HepG2 (cell line): ENCODE measurements at regions not wholly inside any gene's neighbourhood (a gene's known extent, or its start where the extent isn't known, plus 50 kb on each side); places are given as distances from the start of the nearest gene placed in this dataset.
A peak's percentile ranks its signal among the peaks of the same experiment; 100 is the strongest.

Experiments
- EP300 ChIP-seq, 3 experiments: sonication (generic) in 1 of 3; formaldehyde crosslinking in 1 of 3; IDR thresholded peaks; 2 replicates each; pipeline versions ENCODE4 v1.5.1 to v1.6.1; 2011 to 2020; ENCODE audit warnings: low read depth in 2 of 3, low read length in 2 of 3, borderline replicate concordance in 1 of 3, improper control_type of control experiment in 1 of 3, mild to moderate bottlenecking in 1 of 3, missing genetic modification reagents in 1 of 3, moderate library complexity in 1 of 3
- FOXJ3 ChIP-seq: sonication (generic); formaldehyde crosslinking; IDR thresholded peaks from 2 replicates; pipeline ENCODE4 v1.4.0; 2020; ENCODE audit warnings: missing genetic modification reagents, mild to moderate bottlenecking, borderline replicate concordance
- HNF4G ChIP-seq, 2 experiments: sonication (generic) in 1 of 2; formaldehyde crosslinking in 1 of 2; IDR thresholded peaks; 2 replicates each; pipeline versions ENCODE4 v1.4.0 to v1.6.1; 2011 to 2020; ENCODE audit warnings: borderline replicate concordance in 2 of 2, low read depth in 2 of 2, mild to moderate bottlenecking in 2 of 2, low read length in 1 of 2, missing genetic modification reagents in 1 of 2, moderate library complexity in 1 of 2
- HNRNPL ChIP-seq: fragments of 200-400 bp; formaldehyde crosslinking; IDR thresholded peaks from 2 replicates; pipeline ENCODE4 v1.6.1; 2017; ENCODE audit warnings: mild to moderate bottlenecking, low read depth, low read length
- KDM6A ChIP-seq: IDR thresholded peaks from 2 replicates; pipeline ENCODE4 v1.6.1; 2016; ENCODE audit warnings: low read depth
- KLF16 ChIP-seq, 2 experiments: sonication (generic) in 1 of 2; formaldehyde crosslinking in 1 of 2; IDR thresholded peaks; 2 replicates each; pipeline versions ENCODE4 v1.6.1 to v1.8.0; 2016 to 2023; ENCODE audit warnings: missing genetic modification reagents in 2 of 2, missing compliant biosample characterization in 1 of 2
- TBX2 ChIP-seq: sonication (generic); formaldehyde crosslinking; IDR thresholded peaks from 2 replicates; pipeline ENCODE4 v1.5.0; 2020; ENCODE audit warnings: missing genetic modification reagents, mild to moderate bottlenecking, borderline replicate concordance
- TSC22D2 ChIP-seq: sonication (generic); formaldehyde crosslinking; IDR thresholded peaks from 2 replicates; pipeline ENCODE4 v1.5.1; 2020; ENCODE audit warnings: missing genetic modification reagents, mild to moderate bottlenecking, borderline replicate concordance
- ZFP36 ChIP-seq: fragments of 150-350 bp; IDR thresholded peaks from 2 replicates; pipeline ENCODE4 v1.6.1; 2018; ENCODE audit warnings: borderline replicate concordance, low read length, low read depth; ENCODE audit not compliant: partially characterized antibody
- ZNF674 ChIP-seq: sonication (generic); formaldehyde crosslinking; IDR thresholded peaks from 2 replicates; pipeline ENCODE4 v1.5.0; 2020; ENCODE audit warnings: low read depth, mild to moderate bottlenecking, missing genetic modification reagents
- ZNF788 ChIP-seq: sonication (generic); formaldehyde crosslinking; IDR thresholded peaks from 2 replicates; pipeline ENCODE4 v1.5.0; 2020; ENCODE audit warnings: mild to moderate bottlenecking, missing genetic modification reagents, borderline replicate concordance
- TF ChIP-seq, protein P1 (sequence below): sonication (generic); formaldehyde crosslinking; IDR thresholded peaks from 2 replicates; pipeline ENCODE4 v1.4.0; 2020; ENCODE audit warnings: mild to moderate bottlenecking, missing genetic modification reagents, borderline replicate concordance
- TF ChIP-seq, protein P2 (sequence below): sonication (generic); formaldehyde crosslinking; IDR thresholded peaks from 2 replicates; pipeline ENCODE4 v1.5.1; 2020; ENCODE audit warnings: missing genetic modification reagents, mild to moderate bottlenecking, borderline replicate concordance
- TF ChIP-seq, protein P3 (sequence below): sonication (generic); IDR thresholded peaks from 2 replicates; pipeline ENCODE4 v1.6.1; 2016; ENCODE audit warnings: low read depth, borderline replicate concordance
- TF ChIP-seq, protein P4 (sequence below): sonication (generic); formaldehyde crosslinking; IDR thresholded peaks from 2 replicates; pipeline ENCODE4 v1.8.0; 2022; ENCODE audit warnings: mild to moderate bottlenecking, missing genetic modification reagents; ENCODE audit not compliant: insufficient replicate concordance
- TF ChIP-seq, protein P5 (sequence below): sonication (generic); formaldehyde crosslinking; IDR thresholded peaks from 2 replicates; pipeline ENCODE4 v1.4.0; 2020; ENCODE audit warnings: mild to moderate bottlenecking, low read depth, missing genetic modification reagents

DNA sequence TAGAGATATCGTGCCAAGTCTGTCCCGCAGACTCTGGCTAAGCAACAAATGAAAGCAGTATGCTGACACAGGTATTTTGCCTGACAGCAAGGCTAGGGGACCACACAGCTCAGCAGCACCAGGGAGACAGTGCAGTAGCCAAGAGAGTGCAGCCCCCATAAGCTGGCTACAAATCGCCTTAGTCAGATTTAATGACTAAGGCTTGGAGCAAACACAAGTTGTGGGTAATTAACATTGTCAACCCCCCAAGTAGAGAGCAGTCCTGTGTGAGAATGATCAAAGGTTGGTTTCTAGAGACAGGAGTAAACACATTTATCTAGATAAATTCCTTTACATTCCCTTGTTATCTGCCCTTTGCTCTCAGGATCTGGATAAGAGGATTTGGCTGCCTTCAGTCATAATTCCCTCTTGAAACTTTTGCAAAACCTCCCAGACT is 1434.5 kb upstream of the CDH6 start (continued):
- TF ChIP-seq KLF16 (CRISPR knock-in tag; IDR thresholded peaks at IDR 0.05) = 0 out of 4 replicates have a peak, but pooled peaks of 1 of the 2 experiments have one; percentile 29
- TF ChIP-seq, protein P1, sequence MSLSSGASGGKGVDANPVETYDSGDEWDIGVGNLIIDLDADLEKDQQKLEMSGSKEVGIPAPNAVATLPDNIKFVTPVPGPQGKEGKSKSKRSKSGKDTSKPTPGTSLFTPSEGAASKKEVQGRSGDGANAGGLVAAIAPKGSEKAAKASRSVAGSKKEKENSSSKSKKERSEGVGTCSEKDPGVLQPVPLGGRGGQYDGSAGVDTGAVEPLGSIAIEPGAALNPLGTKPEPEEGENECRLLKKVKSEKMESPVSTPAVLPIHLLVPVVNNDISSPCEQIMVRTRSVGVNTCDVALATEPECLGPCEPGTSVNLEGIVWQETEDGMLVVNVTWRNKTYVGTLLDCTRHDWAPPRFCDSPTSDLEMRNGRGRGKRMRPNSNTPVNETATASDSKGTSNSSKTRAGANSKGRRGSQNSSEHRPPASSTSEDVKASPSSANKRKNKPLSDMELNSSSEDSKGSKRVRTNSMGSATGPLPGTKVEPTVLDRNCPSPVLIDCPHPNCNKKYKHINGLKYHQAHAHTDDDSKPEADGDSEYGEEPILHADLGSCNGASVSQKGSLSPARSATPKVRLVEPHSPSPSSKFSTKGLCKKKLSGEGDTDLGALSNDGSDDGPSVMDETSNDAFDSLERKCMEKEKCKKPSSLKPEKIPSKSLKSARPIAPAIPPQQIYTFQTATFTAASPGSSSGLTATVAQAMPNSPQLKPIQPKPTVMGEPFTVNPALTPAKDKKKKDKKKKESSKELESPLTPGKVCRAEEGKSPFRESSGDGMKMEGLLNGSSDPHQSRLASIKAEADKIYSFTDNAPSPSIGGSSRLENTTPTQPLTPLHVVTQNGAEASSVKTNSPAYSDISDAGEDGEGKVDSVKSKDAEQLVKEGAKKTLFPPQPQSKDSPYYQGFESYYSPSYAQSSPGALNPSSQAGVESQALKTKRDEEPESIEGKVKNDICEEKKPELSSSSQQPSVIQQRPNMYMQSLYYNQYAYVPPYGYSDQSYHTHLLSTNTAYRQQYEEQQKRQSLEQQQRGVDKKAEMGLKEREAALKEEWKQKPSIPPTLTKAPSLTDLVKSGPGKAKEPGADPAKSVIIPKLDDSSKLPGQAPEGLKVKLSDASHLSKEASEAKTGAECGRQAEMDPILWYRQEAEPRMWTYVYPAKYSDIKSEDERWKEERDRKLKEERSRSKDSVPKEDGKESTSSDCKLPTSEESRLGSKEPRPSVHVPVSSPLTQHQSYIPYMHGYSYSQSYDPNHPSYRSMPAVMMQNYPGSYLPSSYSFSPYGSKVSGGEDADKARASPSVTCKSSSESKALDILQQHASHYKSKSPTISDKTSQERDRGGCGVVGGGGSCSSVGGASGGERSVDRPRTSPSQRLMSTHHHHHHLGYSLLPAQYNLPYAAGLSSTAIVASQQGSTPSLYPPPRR (CRISPR knock-in tag) = peak; percentile 70; the same call in 1 of the 2 replicates
- peak; percentile 85 for TF ChIP-seq TBX2 (CRISPR knock-in tag)
- peak in 1 of 2 experiments; percentile 95; a peak in 3 of 4 replicates for TF ChIP-seq EP300 (IDR thresholded peaks at IDR 0.05; ENCODE audit: low read depth in 2 of 2, low read length in 2 of 2)
- peak; percentile 94 for TF ChIP-seq EP300 (CRISPR knock-in tag; IDR thresholded peaks at IDR 0.05; ENCODE audit: borderline replicate concordance)
- TF ChIP-seq ZNF674 = no peak
- TF ChIP-seq, protein P2, sequence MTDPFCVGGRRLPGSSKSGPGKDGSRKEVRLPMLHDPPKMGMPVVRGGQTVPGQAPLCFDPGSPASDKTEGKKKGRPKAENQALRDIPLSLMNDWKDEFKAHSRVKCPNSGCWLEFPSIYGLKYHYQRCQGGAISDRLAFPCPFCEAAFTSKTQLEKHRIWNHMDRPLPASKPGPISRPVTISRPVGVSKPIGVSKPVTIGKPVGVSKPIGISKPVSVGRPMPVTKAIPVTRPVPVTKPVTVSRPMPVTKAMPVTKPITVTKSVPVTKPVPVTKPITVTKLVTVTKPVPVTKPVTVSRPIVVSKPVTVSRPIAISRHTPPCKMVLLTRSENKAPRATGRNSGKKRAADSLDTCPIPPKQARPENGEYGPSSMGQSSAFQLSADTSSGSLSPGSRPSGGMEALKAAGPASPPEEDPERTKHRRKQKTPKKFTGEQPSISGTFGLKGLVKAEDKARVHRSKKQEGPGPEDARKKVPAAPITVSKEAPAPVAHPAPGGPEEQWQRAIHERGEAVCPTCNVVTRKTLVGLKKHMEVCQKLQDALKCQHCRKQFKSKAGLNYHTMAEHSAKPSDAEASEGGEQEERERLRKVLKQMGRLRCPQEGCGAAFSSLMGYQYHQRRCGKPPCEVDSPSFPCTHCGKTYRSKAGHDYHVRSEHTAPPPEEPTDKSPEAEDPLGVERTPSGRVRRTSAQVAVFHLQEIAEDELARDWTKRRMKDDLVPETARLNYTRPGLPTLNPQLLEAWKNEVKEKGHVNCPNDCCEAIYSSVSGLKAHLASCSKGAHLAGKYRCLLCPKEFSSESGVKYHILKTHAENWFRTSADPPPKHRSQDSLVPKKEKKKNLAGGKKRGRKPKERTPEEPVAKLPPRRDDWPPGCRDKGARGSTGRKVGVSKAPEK = 0 out of 2 replicates have a peak, but pooled peaks have one; percentile 28
- peak; percentile 60 for TF ChIP-seq ZFP36
- peak; percentile 97 for TF ChIP-seq HNF4G (IDR thresholded peaks at IDR 0.05; ENCODE audit: borderline replicate concordance, low read depth, low read length)
- peak; percentile 60; the same call in 1 of the 2 replicates for TF ChIP-seq HNF4G (CRISPR knock-in tag; IDR thresholded peaks at IDR 0.05; ENCODE audit: borderline replicate concordance, low read depth)
- TF ChIP-seq TSC22D2 (CRISPR knock-in tag) = no peak
- TF ChIP-seq, protein P3, sequence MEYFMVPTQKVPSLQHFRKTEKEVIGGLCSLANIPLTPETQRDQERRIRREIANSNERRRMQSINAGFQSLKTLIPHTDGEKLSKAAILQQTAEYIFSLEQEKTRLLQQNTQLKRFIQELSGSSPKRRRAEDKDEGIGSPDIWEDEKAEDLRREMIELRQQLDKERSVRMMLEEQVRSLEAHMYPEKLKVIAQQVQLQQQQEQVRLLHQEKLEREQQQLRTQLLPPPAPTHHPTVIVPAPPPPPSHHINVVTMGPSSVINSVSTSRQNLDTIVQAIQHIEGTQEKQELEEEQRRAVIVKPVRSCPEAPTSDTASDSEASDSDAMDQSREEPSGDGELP = no peak
- no peak for TF ChIP-seq HNRNPL
- TF ChIP-seq, protein P4, sequence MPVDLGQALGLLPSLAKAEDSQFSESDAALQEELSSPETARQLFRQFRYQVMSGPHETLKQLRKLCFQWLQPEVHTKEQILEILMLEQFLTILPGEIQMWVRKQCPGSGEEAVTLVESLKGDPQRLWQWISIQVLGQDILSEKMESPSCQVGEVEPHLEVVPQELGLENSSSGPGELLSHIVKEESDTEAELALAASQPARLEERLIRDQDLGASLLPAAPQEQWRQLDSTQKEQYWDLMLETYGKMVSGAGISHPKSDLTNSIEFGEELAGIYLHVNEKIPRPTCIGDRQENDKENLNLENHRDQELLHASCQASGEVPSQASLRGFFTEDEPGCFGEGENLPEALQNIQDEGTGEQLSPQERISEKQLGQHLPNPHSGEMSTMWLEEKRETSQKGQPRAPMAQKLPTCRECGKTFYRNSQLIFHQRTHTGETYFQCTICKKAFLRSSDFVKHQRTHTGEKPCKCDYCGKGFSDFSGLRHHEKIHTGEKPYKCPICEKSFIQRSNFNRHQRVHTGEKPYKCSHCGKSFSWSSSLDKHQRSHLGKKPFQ (CRISPR knock-in tag) = no peak
- TF ChIP-seq, protein P5, sequence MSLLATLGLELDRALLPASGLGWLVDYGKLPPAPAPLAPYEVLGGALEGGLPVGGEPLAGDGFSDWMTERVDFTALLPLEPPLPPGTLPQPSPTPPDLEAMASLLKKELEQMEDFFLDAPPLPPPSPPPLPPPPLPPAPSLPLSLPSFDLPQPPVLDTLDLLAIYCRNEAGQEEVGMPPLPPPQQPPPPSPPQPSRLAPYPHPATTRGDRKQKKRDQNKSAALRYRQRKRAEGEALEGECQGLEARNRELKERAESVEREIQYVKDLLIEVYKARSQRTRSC (CRISPR knock-in tag) = no peak
- TF ChIP-seq ZNF788 (CRISPR knock-in tag) = 0 out of 2 replicates have a peak, but pooled peaks have one; percentile 25
- peak; percentile 84 for TF ChIP-seq KDM6A (CRISPR knock-in tag)
- TF ChIP-seq FOXJ3 (CRISPR knock-in tag) = peak; percentile 86; the same call in 1 of the 2 replicates
